BLaER1 (cell line): ENCODE measurements at regions not wholly inside any gene's neighbourhood (a gene's known extent, or its start where the extent isn't known, plus 50 kb on each side); places are given as distances from the start of the nearest gene placed in this dataset.

Experiments
- H3K27ac ChIP-seq: shearing (Covaris generic); formaldehyde crosslinking; 2 replicates; pipeline ENCODE4 v1.8.1; 2022
- H3K27me3 ChIP-seq: shearing (Covaris generic); formaldehyde crosslinking; 2 replicates; pipeline ENCODE4 v1.8.1; 2022
- H3K36me3 ChIP-seq: shearing (Covaris generic); formaldehyde crosslinking; 2 replicates; pipeline ENCODE4 v1.8.1; 2022
- H3K4me1 ChIP-seq: shearing (Covaris generic); formaldehyde crosslinking; 2 replicates; pipeline ENCODE4 v1.8.1; 2022
- H3K4me2 ChIP-seq: shearing (Covaris generic); formaldehyde crosslinking; 2 replicates; pipeline ENCODE4 v1.8.1; 2022
- H3K4me3 ChIP-seq: shearing (Covaris generic); formaldehyde crosslinking; 2 replicates; pipeline ENCODE4 v1.8.1; 2022
- H3K9ac ChIP-seq: shearing (Covaris generic); formaldehyde crosslinking; 2 replicates; pipeline ENCODE4 v1.8.1; 2022
- H3K9me3 ChIP-seq: shearing (Covaris generic); formaldehyde crosslinking; 2 replicates; pipeline ENCODE4 v1.8.1; 2022
- H4K20me1 ChIP-seq: shearing (Covaris generic); formaldehyde crosslinking; 2 replicates; pipeline ENCODE4 v1.8.1; 2022
- Cebpa-rat ChIP-seq: shearing (Covaris generic); IDR thresholded peaks from 2 replicates; pipeline ENCODE4 v1.8.1; 2022

DNA sequence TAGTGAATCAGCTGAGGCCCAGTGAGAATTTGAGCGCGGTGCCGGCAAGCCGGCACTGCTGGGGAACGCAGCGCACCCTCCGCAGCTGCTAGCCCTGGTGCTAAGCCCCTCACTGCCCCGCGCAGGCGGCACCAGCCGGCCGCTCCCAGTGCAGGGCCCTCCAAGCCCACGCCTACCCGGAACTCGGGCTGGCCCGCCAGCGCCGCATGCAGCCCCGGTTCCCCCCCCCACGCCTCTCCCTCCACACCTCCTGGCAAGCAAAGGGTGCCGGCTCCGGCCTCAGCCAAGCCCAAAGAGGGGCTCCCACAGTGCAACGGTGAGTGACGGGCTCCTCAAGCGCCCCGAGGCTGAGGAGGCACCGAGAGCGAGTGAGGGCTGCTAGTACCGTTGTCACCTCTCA, 54.5 kb upstream of the VASH1 start:
- H3K9ac ChIP-seq = no peak overlapping the region
- no peak overlapping the region for H3K4me2 ChIP-seq
- H4K20me1 ChIP-seq = no peaks in the 10 kb centered on the region
- no peak overlapping the region for H3K4me3 ChIP-seq
- H3K4me1 ChIP-seq = no peaks in the 10 kb centered on the region
- no peak overlapping the region for H3K27ac ChIP-seq
- H3K9me3 ChIP-seq = no peaks in the 10 kb centered on the region
- TF ChIP-seq Cebpa-rat = no peak
- H3K36me3 ChIP-seq = no peaks in the 10 kb centered on the region
- H3K27me3 ChIP-seq = no peaks in the 10 kb centered on the region

DNA sequence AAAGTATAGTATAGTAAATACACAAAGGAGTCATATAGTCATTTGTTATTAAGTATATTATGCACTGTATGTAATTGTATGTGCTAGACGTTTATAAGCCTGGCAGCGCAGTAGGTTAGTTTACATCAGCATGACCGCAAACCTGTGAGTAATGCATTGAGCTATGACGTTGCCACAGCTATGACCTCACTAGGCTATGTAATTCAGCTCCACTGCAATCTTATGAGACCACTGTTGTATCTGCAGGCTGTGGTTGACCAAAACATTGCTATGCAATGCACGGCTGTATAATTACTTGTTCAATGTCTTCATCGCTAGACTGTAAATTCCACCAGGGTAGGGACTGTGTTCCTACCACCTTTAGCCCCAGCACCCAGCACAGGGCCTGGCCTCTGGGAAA, 53.2 kb upstream of the VASH1 start:
- Histone ChIP-seq H3K4me1 (no peaks in the 10 kb centered on the region), H3K36me3 (no peaks in the 10 kb centered on the region), H4K20me1 (no peaks in the 10 kb centered on the region), H3K27ac (no peak overlapping the region), H3K9me3 (no peaks in the 10 kb centered on the region), H3K9ac (no peak overlapping the region), H3K4me3 (no peak overlapping the region), H3K4me2 (no peak overlapping the region), H3K27me3 (no peaks in the 10 kb centered on the region)
- TF ChIP-seq Cebpa-rat = no peak

GRCh38 chr14:76708771-76709170, 52.5 kb upstream of the VASH1 start:
- H3K4me3 ChIP-seq = no peak overlapping the region
- no peak overlapping the region for H3K4me2 ChIP-seq
- no peaks in the 10 kb centered on the region for H3K27me3 ChIP-seq
- no peak overlapping the region for H3K27ac ChIP-seq
- no peaks in the 10 kb centered on the region for H3K9me3 ChIP-seq
- no peaks in the 10 kb centered on the region for H3K4me1 ChIP-seq
- no peak overlapping the region for H3K9ac ChIP-seq
- H3K36me3 ChIP-seq = no peaks in the 10 kb centered on the region
- no peaks in the 10 kb centered on the region for H4K20me1 ChIP-seq
- TF ChIP-seq Cebpa-rat = no peak

DNA sequence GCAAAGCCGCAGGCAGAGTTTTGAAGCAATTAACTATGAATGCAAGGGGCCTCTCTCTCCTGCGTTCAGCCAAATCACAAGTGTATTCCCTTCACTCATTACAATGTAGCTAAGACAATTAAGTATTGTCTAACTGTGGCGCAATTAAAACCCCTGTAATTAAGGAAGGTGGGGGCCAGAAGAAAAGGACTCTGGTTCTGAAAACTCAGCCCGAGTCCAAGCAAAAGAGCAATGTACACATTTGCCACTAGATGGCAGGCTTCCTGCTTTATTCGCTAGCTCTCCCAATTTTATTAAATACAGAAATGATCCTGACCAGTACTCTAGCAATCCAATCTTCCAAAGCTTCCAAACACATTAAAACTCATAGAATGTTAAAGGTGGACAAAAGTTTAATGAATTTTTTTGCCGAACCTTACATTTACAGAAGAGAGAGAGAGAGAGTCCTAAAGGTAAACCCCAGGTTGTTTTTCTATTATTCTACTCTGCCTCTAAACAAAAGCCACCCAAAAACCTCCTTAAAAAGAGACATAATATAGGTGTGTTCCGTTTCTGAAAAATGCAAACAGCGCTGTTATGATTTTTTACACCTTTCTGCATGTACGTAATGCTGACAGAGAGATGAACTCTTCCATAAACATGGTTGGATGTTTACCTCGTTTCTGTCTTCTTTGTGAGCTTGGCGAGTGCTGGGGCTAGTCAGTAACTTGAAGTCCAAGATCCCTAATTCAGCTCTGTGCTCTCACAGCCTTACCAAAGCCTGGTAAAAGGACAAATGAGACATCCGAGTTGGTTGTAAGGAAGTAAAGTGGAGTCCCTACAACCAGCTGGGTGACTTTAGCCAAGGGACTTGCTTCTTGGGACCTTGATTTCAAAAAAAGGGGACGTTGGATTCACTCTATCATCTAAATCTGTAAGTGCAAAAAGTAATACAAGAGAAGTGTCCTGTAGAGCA, 50.9 kb upstream of the VASH1 start:
- no peaks in the 10 kb centered on the region for H3K36me3 ChIP-seq
- no peak overlapping the region for H3K27ac ChIP-seq
- no peak for TF ChIP-seq Cebpa-rat
- H3K4me3 ChIP-seq = no peak overlapping the region
- H3K4me2 ChIP-seq = no peak overlapping the region
- peaks cover under 1% of the 10 kb centered on the region for H3K4me1 ChIP-seq
- no peak overlapping the region for H3K9ac ChIP-seq
- H3K9me3 ChIP-seq = no peaks in the 10 kb centered on the region
- H3K27me3 ChIP-seq = no peaks in the 10 kb centered on the region
- no peaks in the 10 kb centered on the region for H4K20me1 ChIP-seq
